ENCODE measurements at regions not wholly inside any gene's neighbourhood (a gene's known extent, or its start where the extent isn't known, plus 50 kb on each side); places are given as distances from the start of the nearest gene placed in this dataset.

DNA sequence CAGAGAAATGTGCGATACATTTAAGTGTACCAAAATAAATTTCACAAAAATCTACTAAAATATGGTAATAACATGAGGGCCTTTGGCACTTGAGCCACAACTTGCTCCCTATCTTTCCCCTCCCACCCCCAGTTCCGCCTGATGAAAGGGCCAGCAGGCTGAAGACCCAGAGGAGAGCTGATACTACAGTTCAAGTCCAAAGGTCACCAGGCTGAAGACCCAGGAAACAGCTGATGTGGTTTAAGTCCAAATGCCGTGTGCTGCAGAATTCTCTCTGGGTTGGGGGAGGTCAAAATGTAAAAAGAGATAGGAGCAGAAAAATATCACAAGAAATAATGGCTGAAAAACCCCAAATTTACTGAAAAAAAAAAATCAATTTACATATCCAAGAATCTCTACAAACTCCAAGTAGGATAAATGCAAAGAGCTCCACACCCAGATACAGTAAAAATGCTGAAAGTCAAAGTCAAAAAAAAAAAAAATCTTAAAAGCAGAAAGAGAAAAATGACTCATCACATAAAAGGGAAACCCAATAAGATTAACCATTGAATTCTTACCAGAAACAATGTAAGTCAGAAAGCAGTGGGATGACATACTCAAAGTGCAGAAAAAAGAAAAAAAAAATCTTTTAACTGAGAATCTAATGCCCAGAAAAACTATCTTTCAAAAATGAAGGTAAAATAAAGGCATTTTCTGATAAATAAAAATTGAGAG, 452.1 kb upstream of the ASIC2 start:
- in situ Hi-C loops (cut with HindIII; ENCODE audit: low pct_unique_long_range_greater_than_20kb, low sequenced_read_pairs), result no loop called here
- no peak for DNase-seq (ENCODE audit: low read depth, low spot score)

DNA sequence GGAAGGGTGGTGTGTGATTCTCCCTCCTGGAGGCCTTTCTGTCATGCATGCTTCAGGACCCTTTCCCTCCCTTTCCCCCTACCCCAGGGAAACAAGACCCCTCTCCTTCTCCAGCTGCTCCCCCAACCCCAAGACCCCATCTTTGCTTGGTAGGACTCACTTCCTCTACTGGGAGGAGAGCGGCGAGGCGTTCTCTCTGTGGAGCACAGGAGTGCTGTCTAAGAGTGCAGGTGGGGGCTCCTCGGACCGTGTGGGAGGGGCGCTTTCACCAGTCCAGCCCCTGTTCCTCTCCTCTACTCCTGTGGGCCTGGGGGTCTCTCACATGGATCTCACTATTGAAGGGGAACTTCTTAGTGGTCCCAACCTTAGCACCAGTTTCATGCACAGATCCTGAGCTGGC, 456.1 kb upstream of the ASIC2 start:
- DNase-seq (ENCODE audit: low read depth, low spot score), result no peak
- in situ Hi-C loops (cut with HindIII; ENCODE audit: low pct_unique_long_range_greater_than_20kb, low sequenced_read_pairs), result no loop called here

- in situ Hi-C loops (cut with HindIII; ENCODE audit: low pct_unique_long_range_greater_than_20kb, low sequenced_read_pairs), result no loop called here
Measured at GRCh38 chr17:33750943-33751701, 458.0 kb upstream of the ASIC2 start.

GRCh38 chr17:33751702-33752065, 458.6 kb upstream of the ASIC2 start:
- DNase-seq (ENCODE audit: low read depth, low spot score), result no peak
- in situ Hi-C loops (cut with HindIII; ENCODE audit: low pct_unique_long_range_greater_than_20kb, low sequenced_read_pairs), result no loop called here

More at GRCh38 chr17:33750943-33751701, 458.0 kb upstream of the ASIC2 start:
- DNase-seq (ENCODE audit: low read depth, low spot score), result peak; percentile 65

DNA sequence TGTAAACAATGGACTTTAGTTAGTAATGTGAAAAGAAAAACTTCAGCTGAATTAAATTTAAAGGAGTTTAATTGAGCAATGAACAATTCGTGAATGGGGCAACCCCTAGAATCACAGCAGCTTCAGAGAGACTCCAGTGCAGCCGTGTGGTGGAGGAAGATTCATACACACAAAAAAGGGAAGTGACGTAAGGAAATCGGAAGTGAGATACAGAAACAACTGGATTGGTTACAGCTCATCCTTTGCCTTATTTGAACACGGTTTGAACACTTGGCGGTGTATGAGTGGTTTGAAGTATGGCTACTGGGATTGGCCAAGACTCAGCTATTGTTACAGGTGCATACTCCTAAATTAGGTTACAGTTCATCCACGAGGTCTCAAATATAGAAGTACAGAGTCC, 460.4 kb upstream of the ASIC2 start:
- in situ Hi-C loops (cut with HindIII; ENCODE audit: low pct_unique_long_range_greater_than_20kb, low sequenced_read_pairs), result no loop called here
- peak; percentile 38 for DNase-seq (ENCODE audit: low read depth, low spot score)

DNA sequence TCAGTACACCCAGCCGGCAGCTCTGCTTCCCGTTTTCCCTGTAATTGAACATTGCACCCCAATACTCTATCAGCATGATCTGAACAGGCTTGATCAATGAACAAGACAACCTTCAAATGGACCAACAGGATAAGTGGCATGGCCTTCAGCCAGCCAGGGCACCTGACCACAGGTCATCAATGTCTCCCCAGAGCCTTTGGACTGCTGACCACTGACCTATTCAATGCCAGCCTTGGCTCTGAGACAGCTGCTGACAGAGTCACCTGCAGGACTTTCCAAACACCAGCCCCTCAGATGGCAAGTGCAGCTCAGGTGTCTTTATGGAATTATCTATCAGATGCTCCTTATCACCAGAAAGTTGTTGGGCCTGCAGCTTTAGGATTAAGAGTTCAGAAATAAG, 462.9 kb upstream of the ASIC2 start:
- in situ Hi-C loops (cut with HindIII; ENCODE audit: low pct_unique_long_range_greater_than_20kb, low sequenced_read_pairs), result no loop called here

DNA sequence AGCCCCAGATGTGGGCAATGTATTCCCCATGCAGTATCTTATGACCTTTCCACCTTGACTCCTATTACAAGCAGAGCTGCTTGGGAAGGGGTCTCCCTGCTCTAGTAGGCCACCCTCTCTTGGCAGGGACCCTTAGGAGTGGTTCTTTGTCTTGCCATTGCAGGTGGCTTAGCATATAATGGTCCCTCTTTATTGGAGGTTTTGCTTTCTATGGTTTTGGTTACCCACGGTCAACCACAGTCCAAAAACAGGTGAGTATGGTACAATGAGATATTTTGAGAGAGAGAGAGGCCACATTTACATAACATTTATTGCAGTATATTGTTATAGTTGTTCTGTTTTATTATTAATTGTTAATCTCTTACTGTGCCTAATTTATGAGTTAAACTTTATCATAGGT, 472.8 kb upstream of the ASIC2 start:
- in situ Hi-C loops (cut with HindIII; ENCODE audit: low pct_unique_long_range_greater_than_20kb, low sequenced_read_pairs), result no loop called here

More for the DNA sequence above, 462.9 kb upstream of the ASIC2 start:
- DNase-seq (ENCODE audit: low read depth, low spot score), result no peak

GRCh38 chr17:33766721-33767120, 473.6 kb upstream of the ASIC2 start:
- DNase-seq (ENCODE audit: low read depth, low spot score), result no peak
- in situ Hi-C loops (cut with HindIII; ENCODE audit: low pct_unique_long_range_greater_than_20kb, low sequenced_read_pairs), result no loop called here

More for the DNA sequence above, 472.8 kb upstream of the ASIC2 start:
- DNase-seq (ENCODE audit: low read depth, low spot score), result no peak

GRCh38 chr17:33769066-33769465, 476.0 kb upstream of the ASIC2 start:
- in situ Hi-C loops (cut with HindIII; ENCODE audit: low pct_unique_long_range_greater_than_20kb, low sequenced_read_pairs), result no loop called here
- DNase-seq (ENCODE audit: low read depth, low spot score), result no peak

DNA sequence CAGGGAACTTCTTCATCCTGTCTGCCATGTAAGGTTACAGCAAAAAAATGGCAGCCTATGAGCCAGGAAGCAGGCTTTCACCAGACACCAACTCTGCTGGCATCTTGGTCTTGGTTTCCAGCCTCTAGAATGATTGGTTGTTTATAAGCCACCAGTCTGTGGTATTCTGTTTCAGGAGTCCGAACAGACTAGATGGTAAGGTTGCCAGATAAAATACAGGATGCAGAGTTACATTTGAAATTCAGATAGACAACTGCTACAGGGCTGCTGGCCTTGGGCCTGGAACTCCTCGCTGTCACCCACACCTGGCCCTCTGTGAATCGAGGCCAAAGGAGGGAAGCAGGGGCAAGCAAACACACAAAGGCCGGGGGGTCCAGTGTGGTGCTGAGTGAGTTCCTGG, 478.8 kb upstream of the CCL2 start:
- no peak for DNase-seq (ENCODE audit: low read depth, low spot score)
- in situ Hi-C loops (cut with HindIII; ENCODE audit: low pct_unique_long_range_greater_than_20kb, low sequenced_read_pairs), result no loop called here

DNA sequence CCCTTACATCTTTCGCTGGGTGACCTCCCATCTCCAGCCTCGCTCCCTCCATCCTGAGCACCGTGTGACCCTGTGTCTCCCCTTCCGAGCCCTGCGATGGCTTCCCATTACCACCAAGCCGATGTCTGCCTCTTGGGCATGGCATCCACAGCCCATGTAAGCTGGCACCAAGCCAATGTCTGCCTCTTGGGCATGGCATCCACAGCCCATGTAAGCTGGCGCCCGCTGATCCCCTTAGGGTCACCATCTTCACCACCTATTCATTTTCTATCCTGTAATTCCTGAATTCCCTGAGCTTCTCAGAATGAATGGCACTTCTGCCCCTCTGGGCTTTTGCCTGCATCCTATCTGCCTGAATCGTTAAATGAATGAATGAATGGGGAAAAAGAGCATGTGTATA, 478.2 kb upstream of the CCL2 start:
- in situ Hi-C loops (cut with HindIII; ENCODE audit: low pct_unique_long_range_greater_than_20kb, low sequenced_read_pairs), result no loop called here
- no peak for DNase-seq (ENCODE audit: low read depth, low spot score)

GRCh38 chr17:33777674-33778073, 477.4 kb upstream of the CCL2 start:
- in situ Hi-C loops (cut with HindIII; ENCODE audit: low pct_unique_long_range_greater_than_20kb, low sequenced_read_pairs), result no loop called here
- no peak for DNase-seq (ENCODE audit: low read depth, low spot score)

- DNase-seq (ENCODE audit: low read depth, low spot score), result no peak
- in situ Hi-C loops (cut with HindIII; ENCODE audit: low pct_unique_long_range_greater_than_20kb, low sequenced_read_pairs), result no loop called here
Measured at GRCh38 chr17:33778505-33779233, 476.4 kb upstream of the CCL2 start.

- in situ Hi-C loops (cut with HindIII; ENCODE audit: low pct_unique_long_range_greater_than_20kb, low sequenced_read_pairs), result no loop called here
- peak; percentile 77 for DNase-seq (ENCODE audit: low read depth, low spot score)
Measured at GRCh38 chr17:33779234-33779591, 475.9 kb upstream of the CCL2 start.

- no peak for DNase-seq (ENCODE audit: low read depth, low spot score)
- in situ Hi-C loops (cut with HindIII; ENCODE audit: low pct_unique_long_range_greater_than_20kb, low sequenced_read_pairs), result no loop called here
Measured at GRCh38 chr17:33785281-33785680, 469.8 kb upstream of the CCL2 start.

DNA sequence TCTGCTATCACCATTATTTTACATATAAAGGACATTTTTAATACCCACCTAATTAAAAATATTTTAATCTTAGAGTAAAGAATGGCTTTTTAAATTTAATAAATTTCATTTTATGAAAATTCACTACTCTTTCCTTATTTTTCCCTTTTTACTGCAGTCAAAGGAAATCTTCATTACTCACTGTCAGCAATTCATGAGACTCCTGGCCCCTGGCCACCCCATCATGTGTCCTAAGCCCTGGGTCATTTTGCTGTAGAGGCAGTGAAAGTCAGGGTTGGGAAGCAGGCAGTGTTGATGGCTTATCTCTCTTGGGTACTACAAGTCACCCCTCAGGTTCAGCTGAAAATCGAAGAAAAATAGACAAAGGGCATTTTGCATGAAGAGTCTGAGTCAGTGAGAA, 468.6 kb upstream of the CCL2 start:
- in situ Hi-C loops (cut with HindIII; ENCODE audit: low pct_unique_long_range_greater_than_20kb, low sequenced_read_pairs), result no loop called here
- no peak for DNase-seq (ENCODE audit: low read depth, low spot score)

DNA sequence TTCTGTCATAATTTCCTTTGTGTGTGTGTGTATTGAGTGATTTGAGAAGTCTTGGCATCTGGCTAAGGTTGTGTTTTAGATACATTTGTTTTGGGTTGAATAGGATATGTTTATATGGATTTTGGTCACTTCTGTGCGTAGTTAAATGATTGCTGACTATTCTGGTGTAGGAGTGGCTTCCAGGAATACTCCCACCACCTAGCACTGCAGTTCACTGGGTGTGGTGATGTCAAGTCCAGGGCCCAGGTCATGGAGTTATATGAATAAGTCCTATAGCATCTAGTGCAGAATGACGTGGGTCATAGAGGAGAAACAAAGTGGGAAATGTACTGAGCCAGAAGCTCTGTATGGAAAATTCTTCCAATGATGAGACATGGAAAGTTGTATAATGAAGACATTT, 465.4 kb upstream of the CCL2 start:
- DNase-seq (ENCODE audit: low read depth, low spot score), result no peak
- in situ Hi-C loops (cut with HindIII; ENCODE audit: low pct_unique_long_range_greater_than_20kb, low sequenced_read_pairs), result no loop called here

GRCh38 chr17:33797181-33797580, 457.9 kb upstream of the CCL2 start:
- in situ Hi-C loops (cut with HindIII; ENCODE audit: low pct_unique_long_range_greater_than_20kb, low sequenced_read_pairs), result no loop called here
- no peak for DNase-seq (ENCODE audit: low read depth, low spot score)

DNA sequence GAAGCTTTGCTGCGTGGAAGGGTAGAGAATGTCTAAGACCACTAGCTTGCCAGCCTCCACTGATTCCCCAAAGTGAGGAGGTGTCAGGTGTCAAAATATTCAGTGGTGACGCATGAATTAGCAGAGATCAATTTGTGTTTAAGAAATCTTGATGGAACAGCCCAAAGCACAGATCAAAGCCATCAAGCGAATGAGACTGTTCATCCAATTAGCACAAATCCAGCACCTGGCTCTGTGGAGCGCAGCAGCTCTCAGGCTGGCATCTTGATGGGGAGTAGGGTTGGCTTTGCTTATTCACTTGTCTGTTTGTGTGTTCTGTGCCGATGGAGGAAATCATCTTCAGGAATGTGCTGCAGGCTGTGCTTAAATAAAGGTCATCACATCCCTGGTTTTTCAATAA, 456.8 kb upstream of the CCL2 start:
- in situ Hi-C loops (cut with HindIII; ENCODE audit: low pct_unique_long_range_greater_than_20kb, low sequenced_read_pairs), result no loop called here
- DNase-seq (ENCODE audit: low read depth, low spot score), result no peak
